Retinal pigment epithelial cell (primary cell): ENCODE measurements at regions not wholly inside any gene's neighbourhood (a gene's known extent, or its start where the extent isn't known, plus 50 kb on each side); places are given as distances from the start of the nearest gene placed in this dataset.

ENCODE experiments used
- DNase-seq: peaks from one replicate; pipeline ENCODE4 v3.0.0-alpha.2; 2010; ENCODE audit warnings: low read depth
- H3K4me3 ChIP-seq: 2 replicates; pipeline ENCODE4 v1.5.1; 2011; ENCODE audit warnings: mild to moderate bottlenecking, low read length, control low read depth, moderate library complexity
- CTCF ChIP-seq: conservative IDR thresholded peaks from 2 replicates; pipeline ENCODE4 v1.5.1; 2011; ENCODE audit warnings: low read depth, low read length, control low read depth, inconsistent platforms

GRCh38 chr13:107291875-107292274, 723.9 kb upstream of the ARGLU1 start:
- H3K4me3 ChIP-seq: no peak overlapping the region
- DNase-seq: no peak
- no peak for TF ChIP-seq CTCF

GRCh38 chr13:107289540-107289939, 721.6 kb upstream of the ARGLU1 start:
- no peak for TF ChIP-seq CTCF
- DNase-seq: no peak
- H3K4me3 ChIP-seq: no peak overlapping the region

- H3K4me3 ChIP-seq: no peak overlapping the region
- DNase-seq: peak; percentile 39
- no peak for TF ChIP-seq CTCF
Observed at GRCh38 chr13:107284173-107284572, 716.2 kb upstream of the ARGLU1 start.

GRCh38 chr13:107277911-107278310, 710.0 kb upstream of the ARGLU1 start:
- no peak for TF ChIP-seq CTCF
- no peak for DNase-seq

GRCh38 chr13:107276936-107277335, 709.0 kb upstream of the ARGLU1 start:
- H3K4me3 ChIP-seq: no peak overlapping the region
- DNase-seq: no peak
- no peak for TF ChIP-seq CTCF

More at GRCh38 chr13:107277911-107278310, 710.0 kb upstream of the ARGLU1 start:
- H3K4me3 ChIP-seq: no peak overlapping the region

- no peak for DNase-seq
- TF ChIP-seq CTCF: no peak
- no peak overlapping the region for H3K4me3 ChIP-seq
Observed at GRCh38 chr13:107275945-107276614, 708.1 kb upstream of the ARGLU1 start.

- DNase-seq: no peak
- TF ChIP-seq CTCF: no peak
- no peak overlapping the region for H3K4me3 ChIP-seq
Observed at GRCh38 chr13:107275312-107275711, 707.4 kb upstream of the ARGLU1 start.
